GM12873 (cell line): ENCODE measurements at regions not wholly inside any gene's neighbourhood (a gene's known extent, or its start where the extent isn't known, plus 50 kb on each side); places are given as distances from the start of the nearest gene placed in this dataset.

ENCODE experiments used
- CTCF ChIP-seq: IDR thresholded peaks from 2 replicates; pipeline ENCODE4 v1.5.1; 2012; ENCODE audit warnings: low read depth, mild to moderate bottlenecking, moderate library complexity, low read length, control low read depth; ENCODE audit not compliant: insufficient read depth; ENCODE audit errors: missing control alignments

- TF ChIP-seq CTCF = no peak
Measured at GRCh38 chr6:105692613-105693215, 289.8 kb upstream of the PREP start.

GRCh38 chr6:105691971-105692370 lies 289.1 kb upstream of the PREP start:
- TF ChIP-seq CTCF = no peak

- TF ChIP-seq CTCF = no peak
Measured at GRCh38 chr6:105691081-105691480, 288.2 kb upstream of the PREP start.

- no peak for TF ChIP-seq CTCF
Measured at GRCh38 chr6:105688573-105688972, 285.7 kb upstream of the PREP start.

GRCh38 chr6:105681061-105681460 lies 278.2 kb upstream of the PREP start:
- TF ChIP-seq CTCF = no peak

- TF ChIP-seq CTCF = no peak
Measured at GRCh38 chr6:105680131-105680530, 277.2 kb upstream of the PREP start.

- TF ChIP-seq CTCF = no peak
Measured at GRCh38 chr6:105678516-105678915, 275.6 kb upstream of the PREP start.
